ENCODE measurements at regions not wholly inside any gene's neighbourhood (a gene's known extent, or its start where the extent isn't known, plus 50 kb on each side); places are given as distances from the start of the nearest gene placed in this dataset.

- no peak for DNase-seq (ENCODE audit: low read depth)
Observed at GRCh38 chr14:97657609-97658008, 860.4 kb downstream of the VRK1 start.

DNA sequence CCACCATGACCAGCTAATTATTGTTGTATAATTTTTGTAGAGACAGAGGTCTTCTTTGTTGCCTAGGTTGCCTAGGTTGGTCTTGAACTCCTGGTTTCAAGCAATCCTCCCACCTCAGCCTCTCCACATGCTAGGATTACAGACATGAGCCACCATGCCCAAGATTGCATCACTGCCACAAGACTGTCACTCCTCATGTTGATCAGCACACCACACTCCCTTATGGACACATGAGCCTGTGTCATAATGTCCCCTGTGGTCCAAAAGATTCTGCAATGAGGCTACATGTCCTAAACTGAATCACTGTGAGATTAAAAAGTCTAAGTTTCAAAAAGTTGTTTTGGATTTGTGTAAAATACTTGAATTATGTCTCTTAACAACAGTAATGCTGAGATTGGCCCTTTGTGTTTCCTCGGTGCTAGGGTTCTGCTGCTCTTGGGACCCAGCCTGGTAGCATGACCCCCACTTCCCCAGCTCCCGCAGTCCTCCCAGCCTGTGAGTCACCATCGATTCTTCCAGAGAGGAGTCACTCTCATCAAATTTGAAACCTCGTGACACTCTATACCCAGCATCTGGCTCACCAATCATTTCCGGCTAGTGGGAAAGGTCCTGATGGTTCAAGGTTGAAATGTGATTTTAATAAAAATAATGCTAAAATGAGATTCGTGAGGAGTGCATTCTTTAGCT is 890.9 kb downstream of the VRK1 start:
- no peak for DNase-seq (ENCODE audit: low read depth)

GRCh38 chr14:97688631-97689336 is 891.6 kb downstream of the VRK1 start:
- DNase-seq (ENCODE audit: low read depth): no peak

DNA sequence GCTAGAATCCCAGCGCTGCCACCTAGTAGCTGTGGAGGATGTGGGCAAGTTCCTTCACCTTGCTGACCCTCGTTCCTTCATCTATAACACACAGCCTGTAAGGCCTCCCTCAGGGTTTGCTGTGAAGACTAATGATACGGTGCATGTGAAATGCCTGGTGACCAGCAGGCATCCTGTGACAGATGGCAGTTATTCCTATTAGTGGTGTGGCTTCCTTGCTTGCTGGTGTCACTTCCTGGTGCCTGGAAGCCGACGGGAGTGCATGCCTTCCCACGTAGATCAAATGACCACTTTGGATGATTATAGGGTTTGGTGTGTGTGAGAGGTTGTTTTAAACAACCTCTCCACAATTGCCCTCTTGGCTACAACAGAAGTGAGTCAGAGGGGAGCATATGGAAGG is 894.9 kb downstream of the VRK1 start:
- no peak for DNase-seq (ENCODE audit: low read depth)

DNA sequence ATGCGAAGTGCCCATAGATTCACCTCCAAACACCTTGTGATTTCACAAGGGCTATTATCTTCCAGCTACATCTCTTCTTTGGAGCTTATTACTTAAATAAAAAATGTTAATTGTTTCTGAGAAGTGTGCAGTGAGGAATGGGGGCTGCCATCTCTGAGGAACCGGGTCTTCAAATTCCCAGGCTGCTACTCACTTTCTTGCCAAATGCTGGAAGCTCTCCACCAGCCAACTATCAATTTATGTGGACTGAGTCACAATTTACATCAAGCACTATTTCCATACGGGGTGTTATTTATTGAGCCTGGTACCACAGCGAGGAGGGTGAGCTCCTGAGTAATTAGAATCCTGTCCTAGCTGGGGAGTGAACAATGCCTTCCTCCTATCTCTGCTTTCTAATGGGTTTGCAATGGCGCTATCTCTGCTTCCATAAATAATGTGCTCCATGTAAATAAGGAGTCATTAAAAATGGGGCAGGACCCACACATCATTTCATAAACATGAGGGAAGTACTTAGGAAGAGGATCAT is 898.3 kb downstream of the VRK1 start:
- no peak for DNase-seq (ENCODE audit: low read depth)

DNA sequence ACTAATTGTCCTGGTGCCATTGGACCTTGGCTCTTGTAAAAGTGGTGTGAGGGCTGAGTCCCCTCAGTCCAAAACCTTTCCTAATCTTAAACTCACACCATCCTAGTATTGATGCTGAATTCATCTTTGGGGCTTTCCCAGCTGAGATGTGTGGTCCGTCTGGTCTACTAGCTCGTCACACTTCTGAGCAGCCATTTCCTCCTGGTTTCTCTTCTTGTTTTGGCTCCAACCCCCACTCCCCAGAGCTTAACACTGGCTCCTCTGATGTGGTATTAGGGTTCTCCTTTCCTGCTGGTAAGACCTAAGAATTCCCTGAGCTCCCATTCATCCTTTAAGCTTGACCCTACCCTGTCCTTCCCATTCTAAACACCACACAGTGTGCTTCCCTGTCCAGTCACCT is 900.6 kb downstream of the VRK1 start:
- no peak for DNase-seq (ENCODE audit: low read depth)

GRCh38 chr14:97699026-97699425 is 901.8 kb downstream of the VRK1 start:
- no peak for DNase-seq (ENCODE audit: low read depth)

- no peak for DNase-seq (ENCODE audit: low read depth)
Observed at GRCh38 chr14:97703006-97703760, 906.0 kb downstream of the VRK1 start.

DNA sequence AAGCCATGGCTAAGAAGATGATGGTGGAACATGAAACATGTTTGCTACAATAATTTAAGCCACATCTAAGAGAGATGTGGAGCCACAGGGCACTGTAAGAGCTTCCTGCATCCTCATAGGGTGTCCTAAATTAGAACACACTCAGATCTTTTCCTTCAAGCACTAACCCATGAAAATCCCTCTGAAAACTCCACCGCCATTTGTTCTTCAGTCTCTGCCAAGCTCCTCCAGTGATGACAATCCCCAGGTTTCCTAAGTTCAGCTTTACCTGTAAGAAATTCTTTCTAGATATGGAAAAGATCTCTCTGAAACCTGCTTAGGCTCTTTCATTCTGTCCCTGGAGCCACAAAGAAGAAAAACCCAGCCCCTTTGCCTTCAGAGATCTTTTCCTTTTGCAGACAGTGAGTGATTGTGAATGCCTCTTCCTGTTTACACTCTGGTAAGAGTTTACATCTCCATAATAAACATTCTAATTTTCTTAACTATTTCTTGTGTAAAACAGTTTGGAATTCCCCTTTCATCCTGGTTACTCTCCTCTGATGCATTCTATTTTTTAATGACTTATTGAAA is 907.2 kb downstream of the VRK1 start:
- no peak for DNase-seq (ENCODE audit: low read depth)

GRCh38 chr14:97705107-97705506 is 907.9 kb downstream of the VRK1 start:
- no peak for DNase-seq (ENCODE audit: low read depth)

- DNase-seq (ENCODE audit: low read depth): no peak
Observed at GRCh38 chr14:97705976-97706375, 908.8 kb downstream of the VRK1 start.

DNA sequence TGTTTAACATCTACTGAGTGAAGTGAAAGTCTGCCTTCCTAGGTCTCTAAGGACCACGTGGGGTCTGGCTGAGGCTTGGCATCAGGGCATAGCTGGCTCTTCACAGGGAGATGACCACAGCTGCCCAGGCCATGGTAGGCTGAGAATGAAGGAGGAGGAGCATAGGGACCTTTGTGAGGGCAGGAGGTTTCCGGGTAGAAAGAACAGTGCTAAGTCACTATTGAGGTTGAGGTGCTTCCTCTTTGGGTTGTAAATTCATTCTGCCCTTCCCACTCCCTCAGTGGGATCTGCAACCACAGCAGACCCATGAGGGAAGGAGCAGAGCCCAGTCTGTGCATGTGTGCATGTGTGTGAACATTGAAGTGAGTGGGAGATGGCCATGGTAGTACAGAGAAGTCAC is 909.6 kb downstream of the VRK1 start:
- DNase-seq (ENCODE audit: low read depth): no peak

- no peak for DNase-seq (ENCODE audit: low read depth)
Observed at GRCh38 chr14:97707603-97708002, 910.4 kb downstream of the VRK1 start.

DNA sequence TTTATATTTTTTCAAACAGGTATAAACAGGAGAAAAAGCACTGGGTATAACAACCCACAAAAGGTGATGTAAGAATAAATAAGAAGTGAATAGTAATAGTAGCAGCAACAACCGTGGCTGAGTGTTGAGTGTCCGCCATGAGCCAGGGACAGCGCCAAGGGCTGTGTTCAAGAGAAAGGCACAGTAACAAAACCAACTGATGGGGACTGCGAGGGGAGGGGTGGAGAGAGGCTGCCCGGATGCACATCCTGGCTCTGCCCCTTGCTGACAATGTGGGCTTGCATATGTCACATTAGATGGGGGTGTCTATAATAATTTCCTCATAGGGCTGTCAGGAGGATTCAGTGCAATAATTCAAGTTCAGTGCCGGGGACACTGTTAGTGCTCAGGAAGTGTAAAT is 912.4 kb downstream of the VRK1 start:
- DNase-seq (ENCODE audit: low read depth): no peak

DNA sequence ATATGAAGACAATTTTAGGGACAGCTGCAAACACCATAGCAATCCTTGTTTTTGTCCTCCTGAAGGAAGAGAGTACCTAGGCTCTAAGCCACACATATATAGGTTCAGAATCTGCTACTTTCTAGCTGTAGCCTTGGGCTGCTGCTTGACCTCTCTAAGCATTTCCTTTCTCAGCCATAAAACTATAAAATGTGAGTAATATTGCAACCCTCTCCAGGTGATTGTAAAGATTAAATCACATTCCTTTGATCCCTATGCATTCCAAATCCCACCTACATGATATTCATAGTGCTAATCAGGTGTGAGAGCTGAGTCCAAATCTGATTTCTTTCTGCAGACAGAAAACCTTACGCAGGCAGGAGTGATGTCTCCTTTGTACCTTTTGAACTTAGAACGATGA is 913.5 kb downstream of the VRK1 start:
- no peak for DNase-seq (ENCODE audit: low read depth)

GRCh38 chr14:97712471-97712870 is 915.3 kb downstream of the VRK1 start:
- no peak for DNase-seq (ENCODE audit: low read depth)

DNA sequence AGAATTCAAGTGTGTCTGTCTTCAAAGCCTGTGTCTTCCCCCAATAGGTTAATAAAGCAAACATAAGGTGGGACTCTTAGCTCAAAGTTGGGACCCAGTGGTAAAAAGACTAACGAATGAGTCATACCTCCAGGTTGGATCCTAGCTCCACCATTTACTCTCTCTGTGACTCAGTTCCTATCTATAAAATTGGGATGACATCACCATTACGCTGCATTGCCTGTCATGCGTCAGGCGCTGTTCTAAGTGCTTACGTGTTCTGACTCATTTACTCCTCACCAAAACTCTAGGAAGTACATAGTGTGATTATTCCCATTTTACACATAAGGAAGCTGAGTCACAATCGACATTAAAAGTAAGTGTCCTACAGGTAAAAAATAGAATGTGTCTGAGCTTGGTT is 915.8 kb downstream of the VRK1 start:
- DNase-seq (ENCODE audit: low read depth): no peak

DNA sequence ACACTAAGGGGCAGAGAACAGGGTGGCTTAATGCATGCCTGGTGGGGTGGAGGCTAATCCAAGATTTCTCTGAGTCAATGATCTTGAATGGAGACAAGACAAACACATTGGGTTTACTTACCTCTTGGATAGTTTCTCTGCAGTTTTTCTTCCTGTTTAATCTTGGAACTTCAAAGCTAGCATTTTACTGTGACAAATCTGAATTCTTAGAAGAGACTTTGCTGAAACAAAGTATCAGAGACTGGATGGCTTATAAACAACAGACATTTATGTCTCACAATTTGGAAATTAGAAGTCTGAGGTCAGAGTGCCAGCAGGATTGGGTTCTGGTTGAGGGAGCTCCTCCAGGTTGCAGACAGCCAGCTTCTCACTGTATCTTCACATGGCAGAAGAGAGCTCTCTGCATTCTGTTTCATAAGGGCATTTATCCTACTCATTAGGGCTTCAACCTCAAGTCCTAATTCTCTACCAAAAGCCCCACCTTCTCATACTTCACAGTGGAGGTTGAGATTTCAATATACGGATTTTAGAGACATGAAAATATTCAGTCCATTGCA is 921.8 kb downstream of the VRK1 start:
- no peak for DNase-seq (ENCODE audit: low read depth)

DNA sequence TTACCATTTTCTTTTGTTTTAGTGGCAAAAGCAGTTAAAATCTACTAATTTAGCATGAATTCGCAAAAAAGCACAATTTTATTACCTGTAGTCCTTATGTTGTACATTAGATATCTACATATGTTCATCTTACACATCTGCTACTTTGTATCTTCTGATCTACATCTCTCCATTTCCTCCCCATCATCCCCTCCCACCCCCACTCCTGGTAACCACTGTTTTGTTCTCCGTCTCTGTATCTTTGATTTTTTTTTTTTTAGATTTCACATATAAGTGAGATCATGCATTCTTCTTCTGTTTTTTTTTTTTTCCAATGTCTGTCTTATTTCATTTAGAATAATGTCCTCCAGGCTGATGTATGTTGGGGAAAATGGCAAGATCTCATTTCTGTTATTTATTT is 922.7 kb downstream of the VRK1 start:
- no peak for DNase-seq (ENCODE audit: low read depth)

GRCh38 chr14:97723351-97723750 is 926.2 kb downstream of the VRK1 start:
- DNase-seq (ENCODE audit: low read depth): no peak

- DNase-seq (ENCODE audit: low read depth): no peak
Observed at GRCh38 chr14:97723819-97724218, 926.6 kb downstream of the VRK1 start.

- no peak for DNase-seq (ENCODE audit: low read depth)
Observed at GRCh38 chr14:97724265-97724731, 927.1 kb downstream of the VRK1 start.

All from HS-5 (cell line).